Activated T-helper 2 cell treated with anti-CD3 and anti-CD28 coated beads, Interferon-gamma antibody, Interleukin-2, Interleukin-4, amounts not matched to agents 10 μg/mL and 5 μg/mL and 100 μg/mL, durations not matched to agents 14 hours and 24 hours and 36 hours (primary cell): ENCODE measurements at regions not wholly inside any gene's neighbourhood (a gene's known extent, or its start where the extent isn't known, plus 50 kb on each side); places are given as distances from the start of the nearest gene placed in this dataset.
"Not testable (repeated sequence)": the region's sequence is repeated elsewhere in the genome, so short reads cannot be mapped to it uniquely, and the experiment has no call there.

Source experiments
- DNase-seq: peaks from one replicate; pipeline ENCODE4 v3.0.0; 2021; ENCODE audit warnings: low spot score
- H3K27ac Mint-ChIP-seq: one replicate; pipeline ENCODE4 v1.8.0; 2021; ENCODE audit warnings: mixed read lengths
- H3K27me3 Mint-ChIP-seq: one replicate; pipeline ENCODE4 v1.8.0; 2021; ENCODE audit warnings: low read depth, mixed read lengths
- H3K36me3 Mint-ChIP-seq: one replicate; pipeline ENCODE4 v1.8.0; 2021; ENCODE audit warnings: low read depth, mixed read lengths
- H3K4me1 Mint-ChIP-seq: one replicate; pipeline ENCODE4 v1.8.0; 2021; ENCODE audit warnings: low read depth, mixed read lengths
- H3K4me3 Mint-ChIP-seq: one replicate; pipeline ENCODE4 v1.8.0; 2021; ENCODE audit warnings: low read depth, mild to moderate bottlenecking, moderate library complexity, mixed read lengths
- H3K9me3 Mint-ChIP-seq: one replicate; pipeline ENCODE4 v1.8.0; 2021; ENCODE audit warnings: mixed read lengths
- intact Hi-C: fragments of 100-400 bp; cut with micrococcal nuclease; formaldehyde crosslinking; loops from one replicate; pipeline ENCODE4 v1.15.1; 2023

DNA sequence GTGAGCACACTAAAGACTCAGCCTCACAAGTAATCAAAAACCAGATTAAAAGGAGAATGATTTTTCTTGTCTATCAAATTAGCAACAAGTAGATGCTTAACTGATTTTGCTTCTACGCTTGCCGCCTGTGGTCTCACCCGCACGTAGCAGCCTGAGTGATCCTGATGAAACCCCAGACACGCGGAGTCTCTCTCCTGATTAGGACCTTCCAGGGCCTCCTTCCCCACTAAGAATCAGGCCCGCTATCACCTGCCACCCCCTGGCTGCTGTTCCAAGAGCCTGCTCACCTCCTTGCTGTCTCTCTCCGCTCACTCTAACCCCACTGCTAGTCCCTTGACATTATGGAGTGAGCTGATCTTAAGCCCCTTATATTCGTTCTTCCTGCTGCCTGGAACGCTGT, 325.9 kb upstream of the NRP1 start:
- Mint-ChIP-seq H3K27ac (no peak overlapping the region), H3K9me3 (no peaks in the 10 kb centered on the region), H3K36me3 (no peaks in the 10 kb centered on the region), H3K4me3 (no peak overlapping the region), H3K4me1 (peaks cover 2% of the 10 kb centered on the region), H3K27me3 (peaks cover 8% of the 10 kb centered on the region)
- intact Hi-C loops, result loop anchor here (10.0 kb wide), 1 partner anchor 326 kb away; the partner anchor contains the start of gene NRP1
- no peak for DNase-seq

DNA sequence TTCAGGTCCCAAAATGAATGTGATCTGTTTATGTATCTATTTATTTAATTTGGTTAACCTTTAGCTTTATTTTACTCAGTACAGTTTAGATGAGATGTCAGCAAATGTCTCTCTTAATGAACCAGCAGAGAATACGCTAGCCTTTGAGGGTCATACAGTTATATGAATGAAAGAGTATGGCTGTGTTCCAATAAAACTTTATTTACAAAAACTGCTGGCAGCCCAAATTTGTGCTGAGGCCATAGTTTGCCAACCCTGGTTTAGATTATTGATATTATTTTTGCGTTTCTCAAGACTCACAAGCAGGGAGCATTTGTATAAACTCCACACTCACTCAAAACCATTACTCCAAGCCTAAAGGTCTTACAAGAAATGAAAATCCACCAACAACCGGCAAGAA, 323.4 kb upstream of the NRP1 start:
- no peak overlapping the region for H3K27ac Mint-ChIP-seq
- DNase-seq, result no peak
- no peaks in the 10 kb centered on the region for H3K36me3 Mint-ChIP-seq
- H3K4me1 Mint-ChIP-seq, result peaks cover 2% of the 10 kb centered on the region
- H3K27me3 Mint-ChIP-seq, result peaks cover 8% of the 10 kb centered on the region
- H3K4me3 Mint-ChIP-seq, result no peak overlapping the region
- intact Hi-C loops, result no loop called here
- H3K9me3 Mint-ChIP-seq, result peaks cover 5% of the 10 kb centered on the region

DNA sequence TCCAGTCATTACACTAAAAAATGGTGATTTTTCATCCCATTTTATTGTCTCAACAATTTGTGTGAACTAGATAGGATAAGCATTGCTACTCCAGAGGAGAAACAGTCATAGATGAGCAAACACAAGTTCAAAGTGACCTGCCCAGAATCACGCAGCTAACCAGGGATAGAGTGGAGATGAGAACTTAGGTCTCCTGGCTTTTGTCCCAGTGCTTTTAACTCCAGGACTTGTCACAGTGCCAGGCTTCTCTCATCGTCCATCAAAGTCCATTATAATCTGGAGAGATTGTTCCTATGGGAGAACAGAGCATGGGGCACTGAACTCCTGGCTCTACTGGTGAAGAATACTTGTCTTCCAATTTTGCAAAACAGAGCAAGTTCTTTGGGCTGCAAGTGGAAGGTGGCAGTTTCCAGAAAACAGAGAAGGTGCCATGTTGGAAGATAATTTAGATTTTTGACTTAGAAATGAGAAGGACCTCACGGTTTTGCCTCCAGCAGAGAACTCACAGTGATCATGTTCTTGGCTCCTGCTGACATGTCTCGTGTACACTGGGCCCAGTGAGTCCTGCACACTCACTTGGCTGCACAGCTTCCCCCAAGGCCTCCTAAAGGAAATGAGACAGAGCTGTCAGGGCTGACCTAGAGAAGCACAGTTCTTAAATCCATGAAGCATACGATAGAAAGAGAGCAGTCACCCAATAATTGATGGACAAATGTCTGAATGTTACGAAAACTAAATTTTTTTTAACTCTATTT, 322.9 kb upstream of the NRP1 start:
- no peak overlapping the region for H3K4me3 Mint-ChIP-seq
- H3K27me3 Mint-ChIP-seq, result peaks cover 5% of the 10 kb centered on the region
- H3K36me3 Mint-ChIP-seq, result no peaks in the 10 kb centered on the region
- H3K9me3 Mint-ChIP-seq, result peaks cover 5% of the 10 kb centered on the region
- intact Hi-C loops, result no loop called here
- H3K4me1 Mint-ChIP-seq, result peaks cover 2% of the 10 kb centered on the region
- no peak overlapping the region for H3K27ac Mint-ChIP-seq
- DNase-seq, result no peak

DNA sequence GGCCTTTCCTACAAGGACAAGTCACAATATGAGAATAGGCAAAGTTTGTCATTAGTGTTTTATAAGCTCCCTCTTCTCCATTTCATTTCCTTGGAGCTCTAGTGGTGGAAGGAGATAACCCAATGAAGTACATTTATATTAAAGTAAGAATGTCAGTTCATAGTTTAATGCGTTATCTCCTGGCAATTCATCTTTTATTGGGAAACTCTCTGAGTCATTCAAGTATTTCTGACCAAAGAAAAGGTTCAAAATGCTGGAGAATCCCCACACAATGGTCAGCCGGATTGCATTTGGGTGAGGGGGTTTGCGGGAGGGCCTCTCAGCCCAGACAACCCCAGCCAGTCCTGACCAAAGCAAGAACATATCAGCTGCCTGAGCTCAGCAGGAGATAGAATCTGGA, 321.5 kb upstream of the NRP1 start:
- H3K36me3 Mint-ChIP-seq, result no peaks in the 10 kb centered on the region
- H3K27ac Mint-ChIP-seq, result no peak overlapping the region
- H3K27me3 Mint-ChIP-seq, result no peaks in the 10 kb centered on the region
- peaks cover 5% of the 10 kb centered on the region for H3K9me3 Mint-ChIP-seq
- DNase-seq, result no peak
- H3K4me1 Mint-ChIP-seq, result peaks cover 2% of the 10 kb centered on the region
- no peak overlapping the region for H3K4me3 Mint-ChIP-seq
- intact Hi-C loops, result no loop called here

DNA sequence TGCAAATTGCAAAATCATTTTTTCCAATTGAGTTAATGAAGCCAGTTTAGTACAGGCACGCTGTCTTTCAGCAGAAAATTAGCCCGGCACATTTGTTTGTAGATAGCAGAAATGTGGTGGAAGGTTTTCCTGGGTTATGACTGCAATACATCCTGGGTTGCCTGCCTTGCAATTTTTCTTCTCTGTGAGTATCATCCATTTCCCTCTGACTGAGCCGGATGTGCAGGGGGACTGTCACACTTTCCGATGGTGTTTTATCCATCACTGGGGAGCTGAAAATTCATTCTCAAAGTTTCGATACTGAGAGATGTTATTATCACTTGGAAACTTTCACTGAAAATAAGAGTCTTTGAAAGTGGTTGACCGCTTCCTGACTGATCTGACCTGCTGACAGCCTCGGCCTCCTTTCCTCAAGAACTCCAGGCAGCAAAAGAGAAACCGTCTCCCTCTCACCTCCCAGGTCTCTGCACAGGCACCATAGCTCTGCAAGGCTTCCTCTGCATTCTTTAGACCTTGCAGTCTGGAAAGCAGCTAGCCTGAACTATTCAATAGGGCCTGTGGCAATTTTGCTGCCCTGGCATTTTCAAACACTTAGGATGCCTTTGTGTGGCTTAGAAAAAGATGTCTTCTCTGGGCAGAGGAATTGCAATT, 320.8 kb upstream of the NRP1 start:
- intact Hi-C loops, result no loop called here
- Mint-ChIP-seq H3K36me3 (no peaks in the 10 kb centered on the region), H3K27me3 (no peaks in the 10 kb centered on the region), H3K27ac (no peak overlapping the region), H3K4me1 (peaks cover 2% of the 10 kb centered on the region), H3K9me3 (peaks cover 5% of the 10 kb centered on the region), H3K4me3 (no peak overlapping the region)
- no peak for DNase-seq

DNA sequence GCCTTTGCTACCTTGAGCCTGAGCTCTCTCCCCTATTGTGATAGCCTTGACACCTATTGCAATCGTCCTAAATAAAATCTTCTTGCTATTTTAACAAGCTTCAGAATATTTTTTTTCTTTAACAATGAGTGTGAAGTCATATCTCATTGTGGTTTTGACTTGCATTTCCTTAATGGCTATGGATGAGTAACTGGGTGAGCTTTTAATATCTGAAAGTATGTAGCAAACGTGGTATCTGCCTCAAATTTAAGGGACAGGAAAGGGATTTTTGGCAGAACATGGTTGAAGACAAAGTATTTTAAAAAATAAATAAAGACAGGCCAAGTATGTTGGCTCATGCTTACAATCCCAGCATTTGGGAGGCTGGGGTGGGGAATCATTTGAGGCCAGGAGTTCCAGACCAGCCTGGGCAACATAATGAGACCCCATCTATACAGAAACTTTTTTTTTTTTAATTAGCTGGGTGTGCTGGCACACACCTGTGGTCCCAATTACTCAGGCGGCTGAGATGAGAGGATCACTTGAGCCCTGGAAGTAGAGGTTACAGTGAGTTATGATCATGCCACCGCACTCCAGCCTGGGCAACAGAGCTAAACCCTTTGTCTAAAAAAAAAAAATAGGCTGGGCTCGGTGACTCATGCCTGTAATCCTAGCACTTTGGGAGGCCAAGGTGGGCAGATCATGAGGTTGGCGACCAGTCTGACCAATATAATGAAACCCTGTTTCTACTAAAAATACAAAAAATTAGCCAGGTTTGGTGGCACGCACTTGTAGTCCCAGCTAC, 319.3 kb upstream of the NRP1 start:
- no peaks in the 10 kb centered on the region for H3K27me3 Mint-ChIP-seq

DNA sequence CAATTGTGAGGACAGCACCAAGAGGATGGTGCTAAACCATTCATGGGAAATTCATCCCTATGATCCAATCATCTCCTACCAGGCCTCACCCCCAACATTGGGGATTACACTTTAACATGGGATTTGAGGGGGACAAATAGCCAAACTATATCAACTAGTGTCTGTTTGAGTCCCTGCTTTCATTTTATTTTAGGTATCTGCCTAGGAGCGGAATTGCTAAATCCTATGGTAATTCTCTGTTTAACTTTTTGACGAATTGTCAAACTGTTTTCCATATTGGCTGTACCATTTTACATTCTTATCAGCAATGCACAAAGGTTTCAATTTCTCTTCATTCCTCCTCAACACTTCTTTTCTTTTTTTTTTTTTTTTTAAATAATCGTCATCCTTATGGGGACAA, 318.4 kb upstream of the NRP1 start:
- no peaks in the 10 kb centered on the region for H3K36me3 Mint-ChIP-seq

More for the DNA sequence above, 319.3 kb upstream of the NRP1 start:
- intact Hi-C loops, result no loop called here
- DNase-seq, result no peak
- no peaks in the 10 kb centered on the region for H3K36me3 Mint-ChIP-seq
- H3K27ac Mint-ChIP-seq, result no peak overlapping the region
- H3K4me3 Mint-ChIP-seq, result no peak overlapping the region
- peaks cover 2% of the 10 kb centered on the region for H3K4me1 Mint-ChIP-seq
- H3K9me3 Mint-ChIP-seq, result peaks cover 5% of the 10 kb centered on the region

DNA sequence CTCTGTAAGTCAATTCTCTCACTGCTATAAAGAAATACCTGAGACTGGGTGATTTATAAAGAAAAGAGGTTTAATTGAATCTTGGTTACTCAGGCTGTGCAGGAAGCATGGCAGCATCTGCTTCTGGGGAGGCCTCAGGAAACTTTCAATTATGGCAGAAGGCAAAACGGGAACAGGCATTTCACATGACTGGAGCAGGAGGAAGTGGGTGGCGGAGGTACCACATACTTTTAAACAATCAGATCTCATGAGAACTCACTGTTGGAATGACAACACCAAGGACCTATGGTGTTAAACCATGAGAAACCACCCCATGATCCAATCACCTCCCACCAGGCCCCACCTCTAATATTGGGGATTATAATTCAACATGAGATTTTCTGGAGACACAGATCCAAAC, 315.7 kb upstream of the NRP1 start:
- H3K4me3 Mint-ChIP-seq, result not testable (repeated sequence)

More for the DNA sequence above, 318.4 kb upstream of the NRP1 start:
- H3K27ac Mint-ChIP-seq, result no peak overlapping the region
- H3K27me3 Mint-ChIP-seq, result no peaks in the 10 kb centered on the region
- no peak for DNase-seq
- H3K4me1 Mint-ChIP-seq, result peaks cover 2% of the 10 kb centered on the region
- H3K4me3 Mint-ChIP-seq, result no peak overlapping the region
- intact Hi-C loops, result no loop called here
- peaks cover 5% of the 10 kb centered on the region for H3K9me3 Mint-ChIP-seq

DNA sequence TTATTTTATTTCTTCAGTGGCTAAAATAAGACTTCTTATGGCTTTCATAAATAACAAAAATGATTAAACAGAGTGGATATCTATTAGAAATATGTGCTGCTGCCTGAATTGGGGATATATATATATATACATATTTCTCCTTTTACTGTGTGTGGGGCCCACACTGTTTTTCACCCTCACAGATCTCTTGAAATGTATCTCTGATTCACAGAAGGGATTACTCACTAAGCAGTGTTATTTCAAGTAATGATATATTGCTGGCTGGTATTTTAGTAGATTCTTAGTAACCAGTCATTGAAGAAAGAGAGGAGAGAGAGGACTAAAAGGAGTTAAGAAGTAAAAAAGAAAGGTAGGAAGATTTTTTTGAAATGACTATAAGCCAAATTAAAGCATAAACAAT, 308.6 kb upstream of the NRP1 start:
- no peak for DNase-seq
- no peaks in the 10 kb centered on the region for H3K9me3 Mint-ChIP-seq
- H3K36me3 Mint-ChIP-seq, result no peaks in the 10 kb centered on the region
- H3K27me3 Mint-ChIP-seq, result no peaks in the 10 kb centered on the region
- no peak overlapping the region for H3K27ac Mint-ChIP-seq
- no peak overlapping the region for H3K4me3 Mint-ChIP-seq
- H3K4me1 Mint-ChIP-seq, result no peaks in the 10 kb centered on the region
- intact Hi-C loops, result no loop called here

More for the DNA sequence above, 315.7 kb upstream of the NRP1 start:
- H3K9me3 Mint-ChIP-seq, H3K27me3 Mint-ChIP-seq, intact Hi-C loops, H3K4me1 Mint-ChIP-seq, DNase-seq, H3K27ac Mint-ChIP-seq, H3K36me3 Mint-ChIP-seq: not testable (repeated sequence)

DNA sequence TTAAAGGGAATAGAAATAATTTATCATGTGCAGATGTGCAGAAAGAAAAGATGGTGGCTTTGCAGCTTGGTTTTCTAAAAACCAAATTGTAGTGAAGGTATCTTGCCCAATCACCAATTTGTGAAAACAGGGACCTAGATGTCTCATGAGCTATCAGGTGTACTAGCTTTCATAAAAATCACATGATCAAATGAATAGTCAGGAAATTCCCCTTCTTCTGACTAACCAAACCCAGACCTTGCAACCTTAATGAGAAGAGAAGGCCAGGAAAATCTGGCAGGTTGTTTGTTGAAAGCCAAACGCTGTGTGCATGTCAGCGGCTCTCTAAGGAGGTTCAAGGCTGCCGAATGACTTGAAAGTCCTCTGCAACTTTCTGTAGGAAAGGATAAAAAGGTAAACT, 304.4 kb upstream of the NRP1 start:
- Mint-ChIP-seq H3K4me3 (no peak overlapping the region), H3K9me3 (no peaks in the 10 kb centered on the region), H3K36me3 (no peaks in the 10 kb centered on the region), H3K27me3 (no peaks in the 10 kb centered on the region), H3K4me1 (no peaks in the 10 kb centered on the region), H3K27ac (no peak overlapping the region)
- no peak for DNase-seq
- intact Hi-C loops, result no loop called here

DNA sequence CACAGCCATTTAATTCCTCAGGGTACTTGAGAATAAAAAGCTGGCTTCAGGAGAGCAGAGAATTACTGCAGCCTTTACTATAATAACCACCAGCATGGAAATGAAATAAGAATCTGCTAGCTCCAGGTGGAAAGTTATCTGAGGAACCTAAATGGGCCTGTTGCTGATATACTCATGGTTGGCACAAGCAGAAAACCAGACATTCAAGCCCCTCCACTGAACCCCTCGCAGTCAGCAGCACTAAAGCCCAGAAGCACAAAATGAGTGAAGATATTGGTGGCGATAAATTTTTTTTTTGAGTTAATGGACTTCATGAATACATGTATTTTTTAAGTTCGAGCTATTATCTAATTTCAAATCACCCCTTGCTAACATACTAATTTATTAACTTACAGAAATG, 303.9 kb upstream of the NRP1 start:
- H3K9me3 Mint-ChIP-seq, result no peaks in the 10 kb centered on the region
- no peak overlapping the region for H3K27ac Mint-ChIP-seq
- no peaks in the 10 kb centered on the region for H3K36me3 Mint-ChIP-seq
- no peak for DNase-seq
- no peaks in the 10 kb centered on the region for H3K27me3 Mint-ChIP-seq
- intact Hi-C loops, result no loop called here
- no peaks in the 10 kb centered on the region for H3K4me1 Mint-ChIP-seq
- no peak overlapping the region for H3K4me3 Mint-ChIP-seq

DNA sequence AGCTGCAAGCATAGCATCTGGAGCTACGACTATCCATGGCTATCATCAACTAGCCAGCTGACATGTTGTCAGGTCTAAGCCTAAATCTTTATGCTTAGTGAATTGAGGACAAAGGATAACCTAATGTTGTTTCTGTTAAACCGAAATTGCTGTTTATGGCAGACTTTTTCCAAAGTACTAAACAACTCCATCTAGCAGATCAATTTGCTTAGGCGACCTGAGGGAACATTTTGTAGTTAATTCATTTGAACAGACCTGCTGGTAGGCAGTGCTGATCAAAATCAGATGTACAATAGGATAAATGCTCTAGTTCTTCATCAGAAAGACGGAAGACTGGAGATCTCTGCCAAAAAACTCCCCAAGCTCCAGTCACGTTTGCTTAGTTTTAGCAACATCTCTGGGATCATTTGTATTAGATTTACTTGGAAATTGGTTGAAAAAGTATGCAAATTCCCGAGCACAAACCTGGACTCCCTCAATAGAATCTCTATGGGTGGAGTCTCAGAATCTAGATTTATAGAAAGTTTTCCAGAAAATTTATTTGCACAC, 301.6 kb upstream of the NRP1 start:
- H3K4me3 Mint-ChIP-seq, result no peak overlapping the region
- intact Hi-C loops, result no loop called here
- H3K4me1 Mint-ChIP-seq, result no peaks in the 10 kb centered on the region
- no peaks in the 10 kb centered on the region for H3K27me3 Mint-ChIP-seq
- H3K9me3 Mint-ChIP-seq, result no peaks in the 10 kb centered on the region
- no peak for DNase-seq
- H3K36me3 Mint-ChIP-seq, result no peaks in the 10 kb centered on the region
- no peak overlapping the region for H3K27ac Mint-ChIP-seq

DNA sequence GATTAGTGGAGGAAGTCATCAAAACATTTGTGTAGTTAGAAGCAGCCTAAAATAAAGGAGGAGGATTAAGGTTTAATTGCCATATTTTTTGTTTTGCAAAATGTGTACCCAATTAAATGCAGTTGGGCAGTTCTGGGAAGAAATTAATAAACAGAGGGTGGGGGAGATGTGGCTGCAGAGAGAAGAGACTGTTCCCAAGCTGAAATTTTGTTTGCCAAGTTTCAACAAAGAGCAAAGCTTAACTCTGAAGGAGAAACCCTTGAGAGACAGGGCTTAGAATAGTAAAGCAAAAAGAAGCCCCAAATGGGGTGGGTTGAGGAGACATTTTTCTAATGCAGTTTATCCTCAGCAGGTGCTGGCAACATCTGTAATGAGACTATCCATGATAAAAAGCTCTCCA, 298.0 kb upstream of the NRP1 start:
- Mint-ChIP-seq H3K27ac (no peak overlapping the region), H3K36me3 (no peaks in the 10 kb centered on the region), H3K9me3 (no peaks in the 10 kb centered on the region), H3K27me3 (no peaks in the 10 kb centered on the region), H3K4me1 (no peaks in the 10 kb centered on the region), H3K4me3 (no peak overlapping the region)
- DNase-seq, result no peak
- intact Hi-C loops, result no loop called here
